Lung (tissue), 11 donors: ENCODE measurements at regions not wholly inside any gene's neighbourhood (a gene's known extent, or its start where the extent isn't known, plus 50 kb on each side); places are given as distances from the start of the nearest gene placed in this dataset.

Source experiments
- ATAC-seq: fragments of 200-7000 bp; cut with Tn5 transposase; one replicate; pipeline ENCODE4 v1.9.1; 2020; ENCODE audit warnings: moderate number of reproducible peaks; ENCODE audit not compliant: insufficient read depth, low FRiP score
- DNase-seq, 3 donors: peaks; one replicate each; pipeline ENCODE4 v3.0.0-alpha.2; 2013 to 2017
- H3K27ac ChIP-seq, 2 donors: one replicate each; pipeline ENCODE4 v1.5.1; 2013; ENCODE audit warnings: mild to moderate bottlenecking in 2 of 2, moderate library complexity in 2 of 2, control low read depth in 1 of 2, inconsistent platforms in 1 of 2, low read depth in 1 of 2, low read length in 1 of 2
- H3K27me3 ChIP-seq, 3 donors: one replicate each; pipeline ENCODE4 v1.5.1; 2013; ENCODE audit warnings: low read length in 2 of 3; ENCODE audit not compliant: control insufficient read depth in 3 of 3, insufficient read depth in 3 of 3
- H3K36me3 ChIP-seq, 4 donors: one replicate each; pipeline ENCODE4 v1.5.1; 2013; ENCODE audit warnings: low read length in 4 of 4, mild to moderate bottlenecking in 1 of 4, moderate library complexity in 1 of 4; ENCODE audit not compliant: control insufficient read depth in 4 of 4, insufficient read depth in 4 of 4
- H3K4me1 ChIP-seq, 5 donors: one replicate each; pipeline ENCODE4 v1.5.1; 2013; ENCODE audit warnings: low read length in 5 of 5, mild to moderate bottlenecking in 2 of 5, moderate library complexity in 1 of 5; ENCODE audit not compliant: control insufficient read depth in 5 of 5, insufficient read depth in 5 of 5
- H3K4me3 ChIP-seq: one replicate; pipeline ENCODE4 v1.5.1; 2013; ENCODE audit warnings: mild to moderate bottlenecking, control low read depth, moderate library complexity
- H3K9ac ChIP-seq, 2 donors: one replicate each; pipeline ENCODE4 v1.5.1; 2013; ENCODE audit warnings: low read length in 2 of 2, control low read depth in 1 of 2; ENCODE audit not compliant: insufficient read depth in 1 of 2
- H3K9me3 ChIP-seq, 4 donors: one replicate each; pipeline ENCODE4 v1.5.1; 2013; ENCODE audit warnings: low read length in 3 of 4, mild to moderate bottlenecking in 1 of 4, moderate library complexity in 1 of 4; ENCODE audit not compliant: control insufficient read depth in 4 of 4, insufficient read depth in 3 of 4
- WGBS, 2 donors: extraction: QIAGEN DNeasy Blood & Tissue Kit; methylation state at CpG; one replicate each; pipeline ENCODE4 v1.1.7; 2013; 5-methylcytosine and 5-hydroxymethylcytosine counted together
- TF ChIP-seq, protein P1 (sequence below): IDR thresholded peaks from 2 replicates; pipeline ENCODE4 v1.5.1; 2012; ENCODE audit warnings: mild to moderate bottlenecking; ENCODE audit errors: control extremely low read depth, extremely low read depth
- donor health status: control.
- donor health status: control.
- donor health status: Bipolar disorder and iron deficiency.
- donor health status: healthy.
- donor health status: DM: yes; HTN: yes; CAD: no.

DNA sequence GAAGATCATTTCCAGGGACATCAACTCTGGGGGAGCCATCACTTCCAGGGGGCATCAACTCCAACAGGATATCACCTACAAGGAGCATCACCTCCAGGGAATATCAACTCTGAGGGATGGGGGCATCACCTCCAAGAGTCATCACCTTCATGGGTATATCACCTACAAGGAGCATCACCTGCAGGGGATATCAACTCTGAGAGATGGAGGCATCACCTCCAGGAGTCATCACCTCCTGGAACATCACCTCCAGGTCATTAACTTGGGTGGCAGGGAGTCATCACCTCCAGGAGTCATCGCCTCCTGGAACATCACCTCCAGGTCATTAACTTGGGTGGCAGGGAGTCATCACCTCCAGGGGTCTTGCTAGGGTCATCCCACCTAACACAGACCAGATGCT lies 167.6 kb downstream of the NDUFA10 start:
- no peak for ATAC-seq
- WGBS, 2 donors = 90 to 91% methylated on average over 1 of the region's 1 CpG
- TF ChIP-seq, protein P1, sequence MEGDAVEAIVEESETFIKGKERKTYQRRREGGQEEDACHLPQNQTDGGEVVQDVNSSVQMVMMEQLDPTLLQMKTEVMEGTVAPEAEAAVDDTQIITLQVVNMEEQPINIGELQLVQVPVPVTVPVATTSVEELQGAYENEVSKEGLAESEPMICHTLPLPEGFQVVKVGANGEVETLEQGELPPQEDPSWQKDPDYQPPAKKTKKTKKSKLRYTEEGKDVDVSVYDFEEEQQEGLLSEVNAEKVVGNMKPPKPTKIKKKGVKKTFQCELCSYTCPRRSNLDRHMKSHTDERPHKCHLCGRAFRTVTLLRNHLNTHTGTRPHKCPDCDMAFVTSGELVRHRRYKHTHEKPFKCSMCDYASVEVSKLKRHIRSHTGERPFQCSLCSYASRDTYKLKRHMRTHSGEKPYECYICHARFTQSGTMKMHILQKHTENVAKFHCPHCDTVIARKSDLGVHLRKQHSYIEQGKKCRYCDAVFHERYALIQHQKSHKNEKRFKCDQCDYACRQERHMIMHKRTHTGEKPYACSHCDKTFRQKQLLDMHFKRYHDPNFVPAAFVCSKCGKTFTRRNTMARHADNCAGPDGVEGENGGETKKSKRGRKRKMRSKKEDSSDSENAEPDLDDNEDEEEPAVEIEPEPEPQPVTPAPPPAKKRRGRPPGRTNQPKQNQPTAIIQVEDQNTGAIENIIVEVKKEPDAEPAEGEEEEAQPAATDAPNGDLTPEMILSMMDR = no peak

GRCh38 chr2:239856620-239857285 lies 168.4 kb downstream of the NDUFA10 start:
- Histone ChIP-seq H3K9ac (no peak overlapping the region), H3K4me3 (no peak overlapping the region), H3K9me3 (peaks cover 0 to 2% (median 0%) of the 10 kb centered on the region in 4 donors), H3K27ac (no peak overlapping the region), H3K36me3 (no peaks in the 10 kb centered on the region), H3K27me3 (peaks cover 0 to 3% (median 0%) of the 10 kb centered on the region in 3 donors), H3K4me1 (peaks cover 0 to 4% (median 0%) of the 10 kb centered on the region in 5 donors)
- TF ChIP-seq, protein P1 = no peak
- WGBS, 2 donors = 97 to 98% methylated on average over 8 of the region's 8 CpGs
- ATAC-seq = no peak
- no peak for DNase-seq

More for the DNA sequence above, 167.6 kb downstream of the NDUFA10 start:
- H3K27me3 ChIP-seq = peaks cover 0 to 8% (median 0%) of the 10 kb centered on the region in 3 donors
- no peak for DNase-seq
- H3K4me1 ChIP-seq = peaks cover 0 to 4% (median 0%) of the 10 kb centered on the region in 5 donors
- H3K36me3 ChIP-seq = no peaks in the 10 kb centered on the region
- H3K9ac ChIP-seq = no peak overlapping the region
- no peak overlapping the region for H3K27ac ChIP-seq
- no peak overlapping the region for H3K4me3 ChIP-seq
- H3K9me3 ChIP-seq = peaks cover 0 to 2% (median 0%) of the 10 kb centered on the region in 4 donors

DNA sequence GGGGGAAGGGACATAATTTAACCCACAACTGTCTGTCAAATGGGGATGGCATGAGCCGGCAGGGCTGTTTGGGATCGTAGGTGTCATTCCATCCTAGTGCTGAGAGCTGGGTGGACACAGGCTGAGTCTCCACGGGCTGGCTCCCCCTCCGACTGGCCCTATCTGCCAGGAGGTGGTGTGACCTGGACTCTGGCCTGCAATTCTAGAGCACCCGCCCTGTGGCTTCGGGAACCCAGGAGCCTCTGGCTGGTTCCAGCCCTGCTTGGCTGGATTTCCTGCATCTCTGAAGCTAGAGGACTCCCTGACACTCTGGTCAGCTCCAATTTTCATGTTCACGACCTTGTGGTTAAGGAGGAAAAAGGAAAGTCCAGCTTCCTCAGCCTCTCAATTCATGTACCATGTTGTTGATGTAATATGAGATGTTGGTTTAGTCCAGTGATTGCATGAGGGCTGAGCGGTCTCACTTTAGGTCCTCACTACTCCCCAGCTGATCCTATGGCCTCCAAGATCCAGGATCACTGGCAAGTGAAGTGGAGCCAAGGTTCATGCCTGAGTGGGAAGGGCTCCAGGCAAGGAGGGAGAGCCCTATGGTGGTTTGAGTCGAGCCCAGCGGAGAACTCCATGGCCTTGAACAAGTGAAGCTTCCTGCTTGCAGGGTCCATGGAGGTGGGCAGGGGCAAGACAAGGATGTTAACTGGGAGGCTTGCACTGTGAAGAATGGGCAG lies 169.1 kb downstream of the NDUFA10 start:
- H3K36me3 ChIP-seq = no peaks in the 10 kb centered on the region
- H3K27me3 ChIP-seq = peaks cover 0 to 3% (median 0%) of the 10 kb centered on the region in 3 donors
- H3K4me3 ChIP-seq = no peak overlapping the region
- DNase-seq = no peak
- H3K4me1 ChIP-seq = peaks cover 0 to 4% (median 0%) of the 10 kb centered on the region in 5 donors
- no peak for ATAC-seq
- TF ChIP-seq, protein P1 = no peak
- H3K9ac ChIP-seq = no peak overlapping the region
- H3K27ac ChIP-seq = no peak overlapping the region
- peaks cover 0 to 6% (median 0%) of the 10 kb centered on the region in 4 donors for H3K9me3 ChIP-seq
- 87 to 88% methylated on average over 10 of the region's 10 CpGs for WGBS, 2 donors
